ENCODE measurements at regions not wholly inside any gene's neighbourhood (a gene's known extent, or its start where the extent isn't known, plus 50 kb on each side); places are given as distances from the start of the nearest gene placed in this dataset.
A peak's percentile ranks its signal among the peaks of the same experiment; 100 is the strongest.

GRCh38 chr1:84759756-84760155, 69.5 kb upstream of the SSX2IP start:
- DNase-seq (ENCODE audit: low read depth in 2 of 2) = no peak

- no peak for DNase-seq (ENCODE audit: low read depth in 2 of 2)
These were observed 68.8 kb upstream of the SSX2IP start for GRCh38 chr1:84758968-84759491.

- DNase-seq (ENCODE audit: low read depth in 2 of 2) = no peak
These were observed 68.2 kb upstream of the SSX2IP start for GRCh38 chr1:84758476-84758875.

GRCh38 chr1:84757301-84757700, 67.0 kb upstream of the SSX2IP start:
- no peak for DNase-seq (ENCODE audit: low read depth in 2 of 2)

- no peak for DNase-seq (ENCODE audit: low read depth in 2 of 2)
These were observed 66.3 kb upstream of the SSX2IP start for GRCh38 chr1:84756455-84757082.

- DNase-seq (ENCODE audit: low read depth in 2 of 2) = no peak
These were observed 65.7 kb upstream of the SSX2IP start for GRCh38 chr1:84756001-84756400.

GRCh38 chr1:84755216-84755615, 65.0 kb upstream of the SSX2IP start:
- no peak for DNase-seq (ENCODE audit: low read depth in 2 of 2)

GRCh38 chr1:84754386-84754703, 64.1 kb upstream of the SSX2IP start:
- no peak for DNase-seq (ENCODE audit: low read depth in 2 of 2)

GRCh38 chr1:84753516-84754385, 63.5 kb upstream of the SSX2IP start:
- DNase-seq (ENCODE audit: low read depth in 2 of 2) = peak; percentile 46 to 54

- DNase-seq (ENCODE audit: low read depth in 2 of 2) = no peak
These were observed 60.0 kb upstream of the SSX2IP start for GRCh38 chr1:84750110-84750730.

GRCh38 chr1:84749427-84749826, 59.2 kb upstream of the SSX2IP start:
- DNase-seq (ENCODE audit: low read depth in 2 of 2) = no peak

- DNase-seq (ENCODE audit: low read depth in 2 of 2) = no peak
These were observed 58.1 kb upstream of the SSX2IP start for GRCh38 chr1:84748364-84748763.

GRCh38 chr1:84745857-84746256, 55.6 kb upstream of the SSX2IP start:
- DNase-seq (ENCODE audit: low read depth in 2 of 2) = no peak

- DNase-seq (ENCODE audit: low read depth in 2 of 2) = no peak
These were observed 53.6 kb upstream of the SSX2IP start for GRCh38 chr1:84743896-84744295.

GRCh38 chr1:84742653-84743052, 52.4 kb upstream of the SSX2IP start:
- peak in 1 of 2 donors; percentile 5 for DNase-seq (ENCODE audit: low read depth in 2 of 2)

- no peak for DNase-seq (ENCODE audit: low read depth in 2 of 2)
These were observed 49.9 kb upstream of the SSX2IP start for GRCh38 chr1:84740050-84740714.
